GM12872 (cell line): ENCODE measurements at regions not wholly inside any gene's neighbourhood (a gene's known extent, or its start where the extent isn't known, plus 50 kb on each side); places are given as distances from the start of the nearest gene placed in this dataset.

Experiments used
- CTCF ChIP-seq: IDR thresholded peaks from 3 replicates; pipeline ENCODE4 v1.5.1; 2011; ENCODE audit warnings: low read depth, mild to moderate bottlenecking, low read length, moderate library complexity; ENCODE audit not compliant: insufficient read depth

- TF ChIP-seq CTCF = no peak
Measured at GRCh38 chr3:168489301-168489700, 393.6 kb upstream of the GOLIM4 start.

- TF ChIP-seq CTCF = no peak
Measured at GRCh38 chr3:168485936-168486335, 390.2 kb upstream of the GOLIM4 start.

- no peak for TF ChIP-seq CTCF
Measured at GRCh38 chr3:168476360-168476980, 380.7 kb upstream of the GOLIM4 start.

- no peak for TF ChIP-seq CTCF
Measured at GRCh38 chr3:168475704-168476103, 380.0 kb upstream of the GOLIM4 start.

- no peak for TF ChIP-seq CTCF
Measured at GRCh38 chr3:168473334-168473890, 377.7 kb upstream of the GOLIM4 start.

- TF ChIP-seq CTCF = no peak
Measured at GRCh38 chr3:168472783-168473182, 377.1 kb upstream of the GOLIM4 start.

- TF ChIP-seq CTCF = no peak
Measured at GRCh38 chr3:168470380-168470779, 374.7 kb upstream of the GOLIM4 start.

GRCh38 chr3:168469436-168469835, 373.7 kb upstream of the GOLIM4 start:
- no peak for TF ChIP-seq CTCF
